ENCODE measurements at regions not wholly inside any gene's neighbourhood (a gene's known extent, or its start where the extent isn't known, plus 50 kb on each side); places are given as distances from the start of the nearest gene placed in this dataset.

DNA sequence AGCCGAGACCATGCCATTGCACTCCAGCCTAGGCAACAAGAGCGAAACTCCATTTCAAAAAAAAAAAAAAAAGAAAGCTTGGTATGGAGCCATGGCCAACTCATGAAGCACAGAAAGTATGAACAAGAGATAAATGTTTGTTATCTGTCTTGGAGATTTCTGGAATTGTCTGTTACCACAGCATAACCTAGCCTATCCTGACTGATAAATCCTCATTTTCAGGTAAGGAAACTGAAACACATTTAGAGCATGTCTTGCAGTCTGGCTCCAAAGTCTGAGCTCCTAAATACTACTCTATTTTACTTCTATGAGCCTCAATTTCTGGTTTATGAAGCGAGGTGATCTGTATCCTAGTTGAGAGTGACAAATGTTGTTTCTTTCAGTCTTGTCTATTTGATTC lies 68.3 kb upstream of the SLC44A1 start:
- no peak overlapping the region for H3K27ac ChIP-seq (ENCODE audit: insufficient read depth, low read depth, low read length)
- ChIA-PET CTCF (interaction anchor here (0.8 kb wide), 1 partner anchor 242 kb away, joined by 4 read pairs; no protein-coding TSS in a partner anchor), POLR2A (no interaction called here)
- no peak overlapping the region for H3K4me2 ChIP-seq (ENCODE audit: insufficient read depth, low read length)
- no peak for DNase-seq (ENCODE audit: low read depth, low spot score)
- intact Hi-C loops (cut with micrococcal nuclease) (no loop called here), dilution Hi-C loops (cut with MboI; ENCODE audit: extremely low pct_ligation_motif_present, low sequenced_read_pairs) (no loop called here)
- no peak overlapping the region for H3K4me3 ChIP-seq (replicated peaks in 1 of 3; ENCODE audit: insufficient read depth in 1 of 3, low read depth in 1 of 3, low read length in 3 of 3)
- H2AFZ ChIP-seq (ENCODE audit: low read depth, low read length): no peak overlapping the region
- H3K36me3 ChIP-seq (ENCODE audit: control insufficient read depth in 2 of 2, extremely low read depth in 1 of 2, insufficient read depth in 2 of 2, low read length in 2 of 2): no peaks in the 10 kb centered on the region
- H3K27me3 ChIP-seq (ENCODE audit: control insufficient read depth in 2 of 2, insufficient read depth in 2 of 2, low read length in 2 of 2): no peaks in the 10 kb centered on the region
- H3K79me2 ChIP-seq (ENCODE audit: control insufficient read depth, insufficient read depth, low read length): no peaks in the 10 kb centered on the region
- no peaks in the 10 kb centered on the region for H3K4me1 ChIP-seq (ENCODE audit: control insufficient read depth, extremely low read depth, insufficient read depth, low read length)
- H3K9me1 ChIP-seq (replicated peaks; ENCODE audit: control insufficient read depth, extremely low read depth, insufficient read depth, low read length): no peaks in the 10 kb centered on the region
- BruUV-seq (replicated peaks): no TSS peak
- no peaks in the 10 kb centered on the region for H3K9me3 ChIP-seq (replicated peaks; ENCODE audit: control insufficient read depth, insufficient read depth, low read length)
- no peak for FAIRE-seq
- no peaks in the 10 kb centered on the region for H4K20me1 ChIP-seq (replicated peaks; ENCODE audit: control insufficient read depth, extremely low read depth, insufficient read depth, low read length)
- TF ChIP-seq JUN (IDR thresholded peaks at IDR 0.05; ENCODE audit: borderline replicate concordance, insufficient read depth, insufficient read length, low read depth): no peak
- no peak overlapping the region for H3K9ac ChIP-seq (replicated peaks; ENCODE audit: extremely low read depth, insufficient read depth, low read length)

DNA sequence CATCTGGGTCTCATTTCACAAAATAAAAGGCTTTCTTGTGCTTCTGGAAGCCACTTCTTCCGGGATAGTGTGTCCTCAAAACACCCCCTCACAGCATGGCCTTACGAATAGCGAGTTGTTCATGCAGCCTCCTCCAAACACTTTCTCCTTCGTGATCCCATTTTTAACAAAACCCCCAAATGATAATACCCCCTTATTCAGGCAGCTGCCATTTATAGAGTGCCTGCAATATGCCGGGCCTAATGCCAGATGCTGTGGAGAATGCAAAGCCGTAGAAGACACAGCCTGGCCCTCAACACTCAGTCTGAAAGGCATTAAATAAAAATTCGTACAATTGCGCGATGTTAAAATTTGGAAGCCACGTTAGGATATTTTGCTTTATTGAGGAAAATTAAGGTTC lies 66.4 kb upstream of the SLC44A1 start:
- H3K4me1 ChIP-seq (ENCODE audit: control insufficient read depth, extremely low read depth, insufficient read depth, low read length): no peaks in the 10 kb centered on the region
- H2AFZ ChIP-seq (ENCODE audit: low read depth, low read length): no peak overlapping the region
- no peaks in the 10 kb centered on the region for H3K9me1 ChIP-seq (replicated peaks; ENCODE audit: control insufficient read depth, extremely low read depth, insufficient read depth, low read length)
- no peaks in the 10 kb centered on the region for H3K79me2 ChIP-seq (ENCODE audit: control insufficient read depth, insufficient read depth, low read length)
- no peaks in the 10 kb centered on the region for H3K36me3 ChIP-seq (ENCODE audit: control insufficient read depth in 2 of 2, extremely low read depth in 1 of 2, insufficient read depth in 2 of 2, low read length in 2 of 2)
- no peaks in the 10 kb centered on the region for H3K27me3 ChIP-seq (ENCODE audit: control insufficient read depth in 2 of 2, insufficient read depth in 2 of 2, low read length in 2 of 2)
- dilution Hi-C loops (cut with MboI; ENCODE audit: extremely low pct_ligation_motif_present, low sequenced_read_pairs) (no loop called here), intact Hi-C loops (cut with micrococcal nuclease) (no loop called here)
- H4K20me1 ChIP-seq (replicated peaks; ENCODE audit: control insufficient read depth, extremely low read depth, insufficient read depth, low read length): no peaks in the 10 kb centered on the region
- FAIRE-seq: no peak
- no peak for TF ChIP-seq JUN (IDR thresholded peaks at IDR 0.05; ENCODE audit: borderline replicate concordance, insufficient read depth, insufficient read length, low read depth)
- TF ChIP-seq, protein P1, sequence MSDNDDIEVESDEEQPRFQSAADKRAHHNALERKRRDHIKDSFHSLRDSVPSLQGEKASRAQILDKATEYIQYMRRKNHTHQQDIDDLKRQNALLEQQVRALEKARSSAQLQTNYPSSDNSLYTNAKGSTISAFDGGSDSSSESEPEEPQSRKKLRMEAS (IDR thresholded peaks at IDR 0.05; ENCODE audit: insufficient read depth, insufficient read length): no peak
- no peak for TF ChIP-seq EZH2 (IDR thresholded peaks at IDR 0.05; ENCODE audit: borderline replicate concordance, low read depth, low read length, severe bottlenecking)
- TF ChIP-seq POLR2AphosphoS5 (IDR thresholded peaks at IDR 0.05; ENCODE audit: insufficient read depth, low read depth, low read length): no peak
- no peak for TF ChIP-seq POLR2A (IDR thresholded peaks at IDR 0.05; ENCODE audit: low read depth, low read length)
- no peaks in the 10 kb centered on the region for H3K9me3 ChIP-seq (replicated peaks; ENCODE audit: control insufficient read depth, insufficient read depth, low read length)
- no peak for DNase-seq (ENCODE audit: low read depth, low spot score)
- BruUV-seq (replicated peaks): no TSS peak
- POLR2A ChIA-PET: no interaction called here
- H3K9ac ChIP-seq (replicated peaks; ENCODE audit: extremely low read depth, insufficient read depth, low read length): no peak overlapping the region
- CTCF ChIA-PET: interaction anchor here (1.0 to 1.4 kb wide), 2 partner anchors 14 to 315 kb away, joined by 3 read pairs; no protein-coding TSS in a partner anchor
- H3K27ac ChIP-seq (ENCODE audit: insufficient read depth, low read depth, low read length): no peak overlapping the region
- H3K4me3 ChIP-seq (replicated peaks in 1 of 3; ENCODE audit: insufficient read depth in 1 of 3, low read depth in 1 of 3, low read length in 3 of 3): no peak overlapping the region
- no peak overlapping the region for H3K4me2 ChIP-seq (ENCODE audit: insufficient read depth, low read length)

All from endothelial cell of umbilical vein (primary cell).